ENCODE measurements at regions not wholly inside any gene's neighbourhood (a gene's known extent, or its start where the extent isn't known, plus 50 kb on each side); places are given as distances from the start of the nearest gene placed in this dataset.

GRCh38 chr2:34480366-34480765 lies 881.3 kb upstream of the FAM98A start:
- ATAC-seq (no peak), DNase-seq (no peak)
- H3F3A ChIP-seq (ENCODE audit: low read length, unreplicated experiment), result no peaks in the 10 kb centered on the region
- no peaks in the 10 kb centered on the region for H3K9me2 ChIP-seq (replicated peaks; ENCODE audit: low read length)
- H3K4me3 ChIP-seq (ENCODE audit: low read length), result no peak overlapping the region
- H2AFZ ChIP-seq (ENCODE audit: low read length), result no peak overlapping the region
- H3K4me2 ChIP-seq (ENCODE audit: low read length), result no peak overlapping the region
- H3K27ac ChIP-seq (ENCODE audit: low read length), result no peak overlapping the region
- no peak for TF ChIP-seq EZH2 (IDR thresholded peaks at IDR 0.05; ENCODE audit: low read length, unreplicated experiment)
- no peak for TF ChIP-seq CTCF (conservative IDR thresholded peaks at IDR 0.05; ENCODE audit: low read depth, low read length)
- no peak for TF ChIP-seq EZH2phosphoT487 (IDR thresholded peaks at IDR 0.05; ENCODE audit: borderline replicate concordance, low read length)
- H3K36me3 ChIP-seq (ENCODE audit: low read depth, low read length), result no peaks in the 10 kb centered on the region
- CTCF ChIA-PET, result no interaction called here
- H4K20me1 ChIP-seq (ENCODE audit: low read length), result no peaks in the 10 kb centered on the region
- no peaks in the 10 kb centered on the region for H3K79me2 ChIP-seq (ENCODE audit: low read length)
- H3K9me3 ChIP-seq (ENCODE audit: low read length), result no peaks in the 10 kb centered on the region
- H3K27me3 ChIP-seq (ENCODE audit: low read length), result no peaks in the 10 kb centered on the region
- intact Hi-C loops (cut with micrococcal nuclease), result no loop called here
- POLR2A ChIA-PET (ENCODE audit: unreplicated experiment), result no interaction called here
- H3K9ac ChIP-seq (ENCODE audit: low read length), result no peak overlapping the region
- no TSS peak for BruUV-seq (replicated peaks)
- no peaks in the 10 kb centered on the region for H3K4me1 ChIP-seq (ENCODE audit: insufficient read depth, low read length)

DNA sequence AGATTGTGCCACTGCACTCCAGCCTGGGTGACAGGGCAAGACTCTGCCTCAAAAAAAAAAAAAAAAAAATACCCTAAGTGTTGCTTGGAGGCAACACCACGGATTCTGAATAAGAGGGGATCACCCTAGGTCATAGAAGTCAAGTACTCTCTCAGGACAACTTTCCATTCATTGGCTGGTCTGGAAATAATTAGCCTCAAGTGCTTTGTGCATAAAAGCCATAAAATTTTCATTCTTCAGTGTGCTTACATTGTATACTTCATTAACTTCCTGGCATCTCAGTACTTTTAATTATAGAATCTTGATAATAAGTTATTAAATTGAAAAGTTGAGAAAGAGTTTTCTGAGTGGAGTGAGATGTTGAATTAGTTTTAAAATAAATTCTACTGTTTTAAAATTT lies 876.1 kb upstream of the FAM98A start:
- no peaks in the 10 kb centered on the region for H3F3A ChIP-seq (ENCODE audit: low read length, unreplicated experiment)
- TF ChIP-seq EZH2 (IDR thresholded peaks at IDR 0.05; ENCODE audit: low read length, unreplicated experiment), result no peak
- TF ChIP-seq EZH2phosphoT487 (IDR thresholded peaks at IDR 0.05; ENCODE audit: borderline replicate concordance, low read length), result no peak
- no peak for TF ChIP-seq CTCF (conservative IDR thresholded peaks at IDR 0.05; ENCODE audit: low read depth, low read length)
- no peaks in the 10 kb centered on the region for H3K36me3 ChIP-seq (ENCODE audit: low read depth, low read length)
- no peak overlapping the region for H3K4me3 ChIP-seq (ENCODE audit: low read length)
- no peak for ATAC-seq
- no TSS peak for BruUV-seq (replicated peaks)
- no peak overlapping the region for H3K9ac ChIP-seq (ENCODE audit: low read length)
- no peaks in the 10 kb centered on the region for H3K9me3 ChIP-seq (ENCODE audit: low read length)
- no peak overlapping the region for H2AFZ ChIP-seq (ENCODE audit: low read length)
- no peaks in the 10 kb centered on the region for H3K79me2 ChIP-seq (ENCODE audit: low read length)
- H3K4me1 ChIP-seq (ENCODE audit: insufficient read depth, low read length), result no peaks in the 10 kb centered on the region
- no peaks in the 10 kb centered on the region for H3K27me3 ChIP-seq (ENCODE audit: low read length)
- intact Hi-C loops (cut with micrococcal nuclease), result no loop called here
- ChIA-PET POLR2A (ENCODE audit: unreplicated experiment) (no interaction called here), CTCF (no interaction called here)
- no peaks in the 10 kb centered on the region for H4K20me1 ChIP-seq (ENCODE audit: low read length)
- DNase-seq, result no peak
- H3K27ac ChIP-seq (ENCODE audit: low read length), result no peak overlapping the region
- H3K4me2 ChIP-seq (ENCODE audit: low read length), result no peak overlapping the region
- H3K9me2 ChIP-seq (replicated peaks; ENCODE audit: low read length), result no peaks in the 10 kb centered on the region

GRCh38 chr2:34474646-34475045 lies 875.5 kb upstream of the FAM98A start:
- H3K9me2 ChIP-seq (replicated peaks; ENCODE audit: low read length), result no peaks in the 10 kb centered on the region
- H3K27me3 ChIP-seq (ENCODE audit: low read length), result no peaks in the 10 kb centered on the region
- BruUV-seq (replicated peaks), result no TSS peak
- no peak for DNase-seq
- H3K79me2 ChIP-seq (ENCODE audit: low read length), result no peaks in the 10 kb centered on the region
- POLR2A ChIA-PET (ENCODE audit: unreplicated experiment), result no interaction called here
- H3K36me3 ChIP-seq (ENCODE audit: low read depth, low read length), result no peaks in the 10 kb centered on the region
- H3F3A ChIP-seq (ENCODE audit: low read length, unreplicated experiment), result no peaks in the 10 kb centered on the region
- H3K4me1 ChIP-seq (ENCODE audit: insufficient read depth, low read length), result no peaks in the 10 kb centered on the region
- no peak overlapping the region for H3K4me3 ChIP-seq (ENCODE audit: low read length)
- no peak overlapping the region for H3K27ac ChIP-seq (ENCODE audit: low read length)
- no peaks in the 10 kb centered on the region for H4K20me1 ChIP-seq (ENCODE audit: low read length)
- no peak overlapping the region for H3K4me2 ChIP-seq (ENCODE audit: low read length)
- TF ChIP-seq CTCF (conservative IDR thresholded peaks at IDR 0.05; ENCODE audit: low read depth, low read length) (no peak), EZH2phosphoT487 (IDR thresholded peaks at IDR 0.05; ENCODE audit: borderline replicate concordance, low read length) (no peak), EZH2 (IDR thresholded peaks at IDR 0.05; ENCODE audit: low read length, unreplicated experiment) (no peak)
- ATAC-seq, result no peak
- no peaks in the 10 kb centered on the region for H3K9me3 ChIP-seq (ENCODE audit: low read length)
- H3K9ac ChIP-seq (ENCODE audit: low read length), result no peak overlapping the region
- CTCF ChIA-PET, result no interaction called here
- intact Hi-C loops (cut with micrococcal nuclease), result no loop called here
- H2AFZ ChIP-seq (ENCODE audit: low read length), result no peak overlapping the region
